Activated naive CD8-positive, alpha-beta T cell treated with anti-CD3 and anti-CD28 coated beads, Interleukin-2, amount 10 ng/mL, durations not matched to agents 7 days and 5 days (primary cell): ENCODE measurements at regions not wholly inside any gene's neighbourhood (a gene's known extent, or its start where the extent isn't known, plus 50 kb on each side); places are given as distances from the start of the nearest gene placed in this dataset.

Experiments used
- ATAC-seq: fragments of 150-1000 bp; cut with Tn5 transposase; one replicate; pipeline ENCODE4 v1.10.0; 2021; ENCODE audit warnings: low read depth, moderate library complexity
- POLR2A ChIA-PET: fragments of 350-600 bp; sonication (Branson Sonifier 250); formaldehyde crosslinking; loops from one replicate; lab custom pipeline; 2021; ENCODE audit warnings: antibody characterized with exemption; lab: Charles Lee
- DNase-seq: peaks from one replicate; pipeline ENCODE4 v3.0.0; 2021
- H3K27ac Mint-ChIP-seq: one replicate; pipeline ENCODE4 v1.8.0; 2022; ENCODE audit warnings: mild to moderate bottlenecking, mixed read lengths
- H3K27me3 Mint-ChIP-seq: one replicate; pipeline ENCODE4 v1.8.0; 2022; ENCODE audit warnings: mild to moderate bottlenecking, moderate library complexity, mixed read lengths
- H3K36me3 Mint-ChIP-seq: one replicate; pipeline ENCODE4 v1.8.0; 2021; ENCODE audit warnings: mild to moderate bottlenecking, mixed read lengths
- H3K4me1 Mint-ChIP-seq: one replicate; pipeline ENCODE4 v1.8.0; 2021; ENCODE audit warnings: mixed read lengths
- H3K4me3 Mint-ChIP-seq: one replicate; pipeline ENCODE4 v1.8.0; 2022; ENCODE audit warnings: mild to moderate bottlenecking, moderate library complexity, mixed read lengths
- H3K9me3 Mint-ChIP-seq: one replicate; pipeline ENCODE4 v1.8.0; 2021; ENCODE audit warnings: mixed read lengths

DNA sequence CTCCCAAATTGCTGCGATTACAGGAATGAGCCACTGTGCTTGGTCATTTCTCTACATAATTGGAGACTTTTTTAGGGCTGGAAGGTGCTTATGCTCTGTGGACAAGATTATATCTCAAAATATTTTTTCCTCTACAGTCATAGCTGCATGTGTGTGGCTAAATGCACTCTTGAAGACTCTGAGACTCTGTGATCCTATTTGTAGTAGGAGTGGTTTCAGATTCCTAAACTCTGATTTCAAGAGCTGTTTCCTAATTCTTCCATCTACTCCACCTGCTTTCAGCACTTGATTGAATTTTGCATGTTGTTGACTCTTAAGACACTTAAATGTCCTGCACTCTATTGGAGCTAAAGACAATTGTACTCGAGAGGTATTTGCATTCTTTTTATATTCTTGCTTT is 78.0 kb downstream of the KLF5 start:
- DNase-seq (no peak), ATAC-seq (no peak)
- Mint-ChIP-seq H3K27ac (no peak overlapping the region), H3K27me3 (no peaks in the 10 kb centered on the region), H3K9me3 (peaks cover 5% of the 10 kb centered on the region), H3K4me1 (no peaks in the 10 kb centered on the region), H3K36me3 (no peaks in the 10 kb centered on the region), H3K4me3 (no peak overlapping the region)
- POLR2A ChIA-PET = no interaction called here

GRCh38 chr13:73133531-73133930 is 74.7 kb downstream of the KLF5 start:
- Mint-ChIP-seq H3K27me3 (peaks cover 2% of the 10 kb centered on the region), H3K4me3 (no peak overlapping the region), H3K4me1 (no peaks in the 10 kb centered on the region), H3K36me3 (no peaks in the 10 kb centered on the region), H3K9me3 (peaks cover 5% of the 10 kb centered on the region), H3K27ac (no peak overlapping the region)
- DNase-seq (no peak), ATAC-seq (no peak)
- POLR2A ChIA-PET = no interaction called here

DNA sequence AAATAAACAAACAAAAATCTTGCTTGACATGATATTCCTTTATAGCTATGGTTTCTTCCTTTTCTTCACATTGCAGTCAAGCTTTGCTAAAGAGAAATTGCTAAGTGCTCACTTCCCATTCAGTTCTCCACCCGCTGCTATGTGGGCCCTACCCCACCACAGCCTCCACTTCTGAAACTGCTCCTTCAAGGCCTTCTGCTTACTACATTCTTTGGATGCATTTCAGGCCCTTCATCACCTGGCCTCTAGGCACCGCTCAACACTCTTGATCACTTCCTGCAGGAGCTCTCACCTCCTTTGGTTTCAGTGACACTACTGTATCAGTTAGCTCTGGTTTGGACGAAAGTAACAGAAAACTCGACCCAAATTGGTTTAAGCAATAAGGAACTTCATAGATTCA is 72.4 kb downstream of the KLF5 start:
- no peak overlapping the region for H3K4me3 Mint-ChIP-seq
- H3K27ac Mint-ChIP-seq = no peak overlapping the region
- no peaks in the 10 kb centered on the region for H3K36me3 Mint-ChIP-seq
- ATAC-seq = no peak
- POLR2A ChIA-PET = no interaction called here
- no peaks in the 10 kb centered on the region for H3K4me1 Mint-ChIP-seq
- DNase-seq = no peak
- H3K27me3 Mint-ChIP-seq = peaks cover 2% of the 10 kb centered on the region
- H3K9me3 Mint-ChIP-seq = peaks cover 1% of the 10 kb centered on the region

GRCh38 chr13:73129023-73129422 is 70.2 kb downstream of the KLF5 start:
- H3K27me3 Mint-ChIP-seq = peaks cover 2% of the 10 kb centered on the region
- H3K9me3 Mint-ChIP-seq = peaks cover 1% of the 10 kb centered on the region
- POLR2A ChIA-PET = no interaction called here
- DNase-seq (no peak), ATAC-seq (no peak)
- no peaks in the 10 kb centered on the region for H3K36me3 Mint-ChIP-seq
- no peak overlapping the region for H3K27ac Mint-ChIP-seq
- no peaks in the 10 kb centered on the region for H3K4me1 Mint-ChIP-seq
- H3K4me3 Mint-ChIP-seq = no peak overlapping the region
